ENCODE measurements at regions not wholly inside any gene's neighbourhood (a gene's known extent, or its start where the extent isn't known, plus 50 kb on each side); places are given as distances from the start of the nearest gene placed in this dataset.

- Histone ChIP-seq H3K4me1 (no peaks in the 10 kb centered on the region), H3K4me3 (no peak overlapping the region), H3K27me3 (ENCODE audit: insufficient read depth in 3 of 3, low read length in 2 of 3) (no peaks in the 10 kb centered on the region), H3K9me3 (no peaks in the 10 kb centered on the region), H3K36me3 (ENCODE audit: insufficient read depth in 1 of 2, low read depth in 1 of 2) (no peaks in the 10 kb centered on the region), H3K27ac (no peak overlapping the region)
- no peak for ATAC-seq
- intact Hi-C loops (cut with DNase I): no loop called here
- WGBS, 3 donors: 90 to 92% (median 92%) methylated on average over 8 of the region's 8 CpGs
- no peak for TF ChIP-seq CTCF (IDR thresholded peaks at IDR 0.05)
- no peak for DNase-seq
Measured at GRCh38 chr6:14699803-14700601, 545.9 kb upstream of the JARID2 start.

- intact Hi-C loops (cut with DNase I): no loop called here
- WGBS, 3 donors: 78 to 86% (median 79%) methylated on average over 4 of the region's 4 CpGs
- Histone ChIP-seq H3K4me3 (no peak overlapping the region), H3K9me3 (no peaks in the 10 kb centered on the region), H3K27ac (no peak overlapping the region), H3K36me3 (ENCODE audit: insufficient read depth in 1 of 2, low read depth in 1 of 2) (no peaks in the 10 kb centered on the region), H3K4me1 (no peaks in the 10 kb centered on the region), H3K27me3 (ENCODE audit: insufficient read depth in 3 of 3, low read length in 2 of 3) (no peaks in the 10 kb centered on the region)
- DNase-seq (no peak), ATAC-seq (no peak)
- TF ChIP-seq CTCF (IDR thresholded peaks at IDR 0.05): no peak
Measured at GRCh38 chr6:14701946-14702345, 543.9 kb upstream of the JARID2 start.

DNA sequence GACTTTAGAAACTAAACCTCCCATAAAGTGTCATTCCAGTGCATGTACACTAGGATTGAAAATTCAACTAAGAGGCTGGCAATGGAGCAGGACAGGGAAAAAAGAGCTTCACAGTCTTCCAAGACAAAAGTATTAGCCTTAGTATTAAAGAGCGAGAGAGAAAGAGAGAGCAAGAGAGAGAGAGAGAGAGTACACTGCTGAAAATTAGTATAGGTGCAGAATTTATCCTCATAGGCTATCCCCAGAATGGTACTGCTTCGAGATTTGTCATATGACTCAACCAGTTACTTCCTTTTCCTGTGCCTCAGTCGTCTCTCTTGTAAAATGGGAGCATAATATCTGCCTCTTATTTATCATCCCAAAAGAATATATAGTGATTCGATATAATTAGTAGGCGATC is 543.2 kb upstream of the JARID2 start:
- Histone ChIP-seq H3K36me3 (ENCODE audit: insufficient read depth in 1 of 2, low read depth in 1 of 2) (no peaks in the 10 kb centered on the region), H3K27me3 (ENCODE audit: insufficient read depth in 3 of 3, low read length in 2 of 3) (no peaks in the 10 kb centered on the region), H3K27ac (no peak overlapping the region), H3K4me1 (no peaks in the 10 kb centered on the region), H3K9me3 (no peaks in the 10 kb centered on the region), H3K4me3 (no peak overlapping the region)
- WGBS, 3 donors: 93 to 98% (median 93%) methylated on average over 5 of the region's 5 CpGs
- ATAC-seq (no peak), DNase-seq (no peak)
- intact Hi-C loops (cut with DNase I): no loop called here
- TF ChIP-seq CTCF (IDR thresholded peaks at IDR 0.05): no peak

DNA sequence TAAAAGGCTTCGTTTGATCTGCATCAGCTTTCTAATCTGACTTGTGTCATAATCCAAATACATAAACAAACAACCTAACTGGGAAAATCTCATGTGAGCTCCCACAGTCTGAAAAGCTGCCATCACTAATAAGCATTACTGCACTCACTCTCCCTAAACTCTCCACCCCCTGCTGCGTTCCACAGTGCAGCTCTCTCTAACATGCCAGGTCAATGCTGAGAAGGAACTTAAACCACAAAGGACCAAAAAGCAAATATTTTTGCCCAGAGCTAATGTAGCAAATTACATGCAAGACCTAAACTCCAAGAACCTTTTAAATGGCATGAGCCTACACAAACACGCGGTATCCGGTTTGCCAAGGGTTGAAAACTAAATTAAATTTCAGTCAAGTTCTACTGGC is 542.3 kb upstream of the JARID2 start:
- Histone ChIP-seq H3K4me3 (no peak overlapping the region), H3K27ac (no peak overlapping the region), H3K36me3 (ENCODE audit: insufficient read depth in 1 of 2, low read depth in 1 of 2) (no peaks in the 10 kb centered on the region), H3K27me3 (ENCODE audit: insufficient read depth in 3 of 3, low read length in 2 of 3) (no peaks in the 10 kb centered on the region), H3K9me3 (no peaks in the 10 kb centered on the region), H3K4me1 (no peaks in the 10 kb centered on the region)
- 64 to 86% (median 72%) methylated on average over 5 of the region's 5 CpGs for WGBS, 3 donors
- intact Hi-C loops (cut with DNase I): no loop called here
- ATAC-seq: no peak
- no peak for TF ChIP-seq CTCF (IDR thresholded peaks at IDR 0.05)
- no peak for DNase-seq
